ENCODE measurements at regions not wholly inside any gene's neighbourhood (a gene's known extent, or its start where the extent isn't known, plus 50 kb on each side); places are given as distances from the start of the nearest gene placed in this dataset.

DNA sequence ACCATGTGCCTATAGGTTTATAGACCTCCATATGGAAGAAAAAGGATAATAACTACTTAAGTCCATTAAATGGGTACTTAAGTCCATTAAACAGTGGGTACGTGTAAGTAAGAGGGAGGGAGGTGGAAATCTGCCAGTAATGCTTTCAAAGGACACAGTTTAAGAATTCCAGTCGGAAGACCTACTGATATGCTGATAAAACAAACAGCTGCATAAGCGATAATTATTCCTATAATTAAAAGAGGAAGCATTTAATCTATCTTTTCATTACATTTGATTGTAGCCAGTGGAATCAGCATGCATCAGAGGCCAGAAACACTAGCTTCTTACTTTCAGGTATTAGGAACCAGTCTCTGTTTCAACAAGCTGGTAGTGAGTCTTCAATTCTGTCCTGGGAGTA, 96.4 kb upstream of the DDX18 start:
- Histone ChIP-seq H3K79me2 (ENCODE audit: insufficient read depth, low read depth, low read length) (no peaks in the 10 kb centered on the region), H3K4me3 (ENCODE audit: low read depth, low read length, poor library complexity, severe bottlenecking) (no peak overlapping the region), H4K20me1 (ENCODE audit: insufficient read depth, low read length) (no peaks in the 10 kb centered on the region), H3K4me2 (ENCODE audit: low read length) (no peak overlapping the region), H3K9me2 (ENCODE audit: insufficient read depth, low read length) (no peaks in the 10 kb centered on the region; the same call in 1 of the 2 replicates), H3K9me3 (ENCODE audit: low read length) (no peaks in the 10 kb centered on the region), H2AFZ (ENCODE audit: low read length) (no peak overlapping the region), H3K36me3 (ENCODE audit: insufficient read depth, low read length) (no peaks in the 10 kb centered on the region), H3K4me1 (ENCODE audit: insufficient read depth, low read length, poor library complexity, severe bottlenecking) (no peaks in the 10 kb centered on the region), H3K27ac (ENCODE audit: low read depth, low read length, poor library complexity, severe bottlenecking) (no peak overlapping the region)
- POLR2A ChIA-PET, result no interaction called here
- BruUV-seq (replicated peaks), result no TSS peak
- DNase-seq (ENCODE audit: low spot score), result no peak
- TF ChIP-seq EZH2phosphoT487 (IDR thresholded peaks at IDR 0.05; ENCODE audit: borderline replicate concordance, low read depth, low read length), result no peak
- TF ChIP-seq, protein P1, sequence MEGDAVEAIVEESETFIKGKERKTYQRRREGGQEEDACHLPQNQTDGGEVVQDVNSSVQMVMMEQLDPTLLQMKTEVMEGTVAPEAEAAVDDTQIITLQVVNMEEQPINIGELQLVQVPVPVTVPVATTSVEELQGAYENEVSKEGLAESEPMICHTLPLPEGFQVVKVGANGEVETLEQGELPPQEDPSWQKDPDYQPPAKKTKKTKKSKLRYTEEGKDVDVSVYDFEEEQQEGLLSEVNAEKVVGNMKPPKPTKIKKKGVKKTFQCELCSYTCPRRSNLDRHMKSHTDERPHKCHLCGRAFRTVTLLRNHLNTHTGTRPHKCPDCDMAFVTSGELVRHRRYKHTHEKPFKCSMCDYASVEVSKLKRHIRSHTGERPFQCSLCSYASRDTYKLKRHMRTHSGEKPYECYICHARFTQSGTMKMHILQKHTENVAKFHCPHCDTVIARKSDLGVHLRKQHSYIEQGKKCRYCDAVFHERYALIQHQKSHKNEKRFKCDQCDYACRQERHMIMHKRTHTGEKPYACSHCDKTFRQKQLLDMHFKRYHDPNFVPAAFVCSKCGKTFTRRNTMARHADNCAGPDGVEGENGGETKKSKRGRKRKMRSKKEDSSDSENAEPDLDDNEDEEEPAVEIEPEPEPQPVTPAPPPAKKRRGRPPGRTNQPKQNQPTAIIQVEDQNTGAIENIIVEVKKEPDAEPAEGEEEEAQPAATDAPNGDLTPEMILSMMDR (conservative IDR thresholded peaks at IDR 0.05; ENCODE audit: low read length), result no peak
- CTCF ChIA-PET (ENCODE audit: unreplicated experiment), result no interaction called here
- intact Hi-C loops (cut with micrococcal nuclease; ENCODE audit: unreplicated experiment), result no loop called here

DNA sequence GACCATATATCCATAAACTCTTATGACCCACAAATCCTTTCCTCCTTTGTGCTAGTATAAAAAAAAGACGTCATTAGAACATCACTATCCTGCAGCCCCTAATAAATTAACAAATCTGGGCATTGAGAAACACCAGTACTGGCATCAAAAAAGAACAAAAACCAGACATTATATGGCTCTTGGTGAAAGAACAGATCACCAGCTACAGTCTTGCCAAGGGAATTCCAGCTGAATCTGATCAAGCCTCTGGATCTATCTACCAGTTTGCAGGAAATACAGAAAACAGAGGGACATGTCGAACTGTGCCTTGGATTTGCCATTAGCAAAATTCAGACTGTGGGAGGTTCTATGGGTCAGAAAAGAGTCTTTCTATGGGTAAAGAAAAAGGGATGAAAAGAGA, 93.7 kb upstream of the DDX18 start:
- POLR2A ChIA-PET, result no interaction called here
- no peaks in the 10 kb centered on the region for H3K36me3 ChIP-seq (ENCODE audit: insufficient read depth, low read length)
- no TSS peak for BruUV-seq (replicated peaks)

GRCh38 chr2:117723483-117723882, 91.0 kb upstream of the DDX18 start:
- no peak for TF ChIP-seq EZH2phosphoT487 (IDR thresholded peaks at IDR 0.05; ENCODE audit: borderline replicate concordance, low read depth, low read length)
- TF ChIP-seq, protein P1 (conservative IDR thresholded peaks at IDR 0.05; ENCODE audit: low read length), result no peak
- no TSS peak for BruUV-seq (replicated peaks)
- ChIA-PET POLR2A (interaction anchor here (1.5 kb wide), 1 partner anchor 20 kb away, joined by 4 read pairs; no protein-coding TSS in a partner anchor), CTCF (ENCODE audit: unreplicated experiment) (no interaction called here)
- intact Hi-C loops (cut with micrococcal nuclease; ENCODE audit: unreplicated experiment), result no loop called here
- no peaks in the 10 kb centered on the region for H3K9me2 ChIP-seq (ENCODE audit: insufficient read depth, low read length)
- H4K20me1 ChIP-seq (ENCODE audit: insufficient read depth, low read length), result no peaks in the 10 kb centered on the region
- H2AFZ ChIP-seq (ENCODE audit: low read length), result no peak overlapping the region
- no peak overlapping the region for H3K27ac ChIP-seq (ENCODE audit: low read depth, low read length, poor library complexity, severe bottlenecking)
- H3K36me3 ChIP-seq (ENCODE audit: insufficient read depth, low read length), result no peaks in the 10 kb centered on the region
- no peak overlapping the region for H3K4me2 ChIP-seq (ENCODE audit: low read length)
- H3K9me3 ChIP-seq (ENCODE audit: low read length), result no peaks in the 10 kb centered on the region
- no peak overlapping the region for H3K4me3 ChIP-seq (ENCODE audit: low read depth, low read length, poor library complexity, severe bottlenecking)
- no peak for DNase-seq (ENCODE audit: low spot score)
- H3K4me1 ChIP-seq (ENCODE audit: insufficient read depth, low read length, poor library complexity, severe bottlenecking), result no peaks in the 10 kb centered on the region
- H3K79me2 ChIP-seq (ENCODE audit: insufficient read depth, low read depth, low read length), result no peaks in the 10 kb centered on the region

More for the DNA sequence above, 93.7 kb upstream of the DDX18 start:
- DNase-seq (ENCODE audit: low spot score), result no peak
- no peak overlapping the region for H2AFZ ChIP-seq (ENCODE audit: low read length)
- H3K4me2 ChIP-seq (ENCODE audit: low read length), result no peak overlapping the region
- no peaks in the 10 kb centered on the region for H3K79me2 ChIP-seq (ENCODE audit: insufficient read depth, low read depth, low read length)
- no peak overlapping the region for H3K27ac ChIP-seq (ENCODE audit: low read depth, low read length, poor library complexity, severe bottlenecking)
- CTCF ChIA-PET (ENCODE audit: unreplicated experiment), result no interaction called here
- no peaks in the 10 kb centered on the region for H3K9me3 ChIP-seq (ENCODE audit: low read length)
- H3K4me1 ChIP-seq (ENCODE audit: insufficient read depth, low read length, poor library complexity, severe bottlenecking), result no peaks in the 10 kb centered on the region
- TF ChIP-seq, protein P1 (conservative IDR thresholded peaks at IDR 0.05; ENCODE audit: low read length), result no peak
- TF ChIP-seq EZH2phosphoT487 (IDR thresholded peaks at IDR 0.05; ENCODE audit: borderline replicate concordance, low read depth, low read length), result no peak
- no peaks in the 10 kb centered on the region; the same call in 1 of the 2 replicates for H3K9me2 ChIP-seq (ENCODE audit: insufficient read depth, low read length)
- H4K20me1 ChIP-seq (ENCODE audit: insufficient read depth, low read length), result no peaks in the 10 kb centered on the region
- no peak overlapping the region for H3K4me3 ChIP-seq (ENCODE audit: low read depth, low read length, poor library complexity, severe bottlenecking)
- intact Hi-C loops (cut with micrococcal nuclease; ENCODE audit: unreplicated experiment), result no loop called here
